OCI-LY7 (cell line): ENCODE measurements at regions not wholly inside any gene's neighbourhood (a gene's known extent, or its start where the extent isn't known, plus 50 kb on each side); places are given as distances from the start of the nearest gene placed in this dataset.

Experiments
- BruUV-seq: library from RNA; stranded (reverse); fragments of 400-500 nt; replicated peaks from 2 replicates; lab custom pipeline; 2021; lab: Mats Ljungman, UMichigan
- CTCF ChIA-PET: fragments of 300-600 bp; sonication (Branson Sonifier 250); formaldehyde crosslinking; loops from one replicate; lab custom pipeline; 2022; ENCODE audit warnings: antibody characterized with exemption; ENCODE audit not compliant: unreplicated experiment; lab: Charles Lee
- POLR2A ChIA-PET: fragments of 300-600 bp; sonication (Branson Sonifier 250); formaldehyde crosslinking; loops from one replicate; lab custom pipeline; 2022; ENCODE audit warnings: antibody characterized with exemption; lab: Charles Lee
- DNase-seq: peaks from one replicate; pipeline ENCODE4 v3.0.0-alpha.2; 2015; ENCODE audit warnings: low spot score
- H2AFZ ChIP-seq: fragments of 200-600 bp; sonication (generic), shearing (Covaris generic); 2 replicates; pipeline ENCODE4 v1.6.1; 2014; ENCODE audit warnings: mild to moderate bottlenecking, antibody characterized with exemption, low read length, moderate library complexity
- H3K27ac ChIP-seq: fragments of 200-600 bp; sonication (generic); 2 replicates; pipeline ENCODE4 v1.5.1; 2014; ENCODE audit warnings: mixed run types, low read depth, mild to moderate bottlenecking, moderate library complexity, low read length, inconsistent platforms; ENCODE audit not compliant: poor library complexity, severe bottlenecking
- H3K36me3 ChIP-seq: fragments of 200-600 bp; sonication (generic); 2 replicates; pipeline ENCODE4 v1.6.1; 2014; ENCODE audit warnings: mild to moderate bottlenecking, antibody characterized with exemption, low read length, moderate library complexity, mixed read lengths; ENCODE audit not compliant: insufficient read depth
- H3K4me1 ChIP-seq: fragments of 200-600 bp; sonication (generic); 2 replicates; pipeline ENCODE4 v1.5.1; 2014; ENCODE audit warnings: mild to moderate bottlenecking, low read length; ENCODE audit not compliant: insufficient read depth, poor library complexity, severe bottlenecking
- H3K4me2 ChIP-seq: fragments of 200-600 bp; sonication (generic); 2 replicates; pipeline ENCODE4 v1.6.1; 2014; ENCODE audit warnings: mild to moderate bottlenecking, low read length
- H3K4me3 ChIP-seq: fragments of 200-600 bp; sonication (generic); 2 replicates; pipeline ENCODE4 v1.5.1; 2014; ENCODE audit warnings: mild to moderate bottlenecking, low read depth, low read length; ENCODE audit not compliant: poor library complexity, severe bottlenecking
- H3K79me2 ChIP-seq: fragments of 200-600 bp; sonication (generic); 2 replicates; pipeline ENCODE4 v1.6.1; 2016; ENCODE audit warnings: low read depth, mild to moderate bottlenecking, low read length, moderate library complexity, mixed read lengths; ENCODE audit not compliant: insufficient read depth
- H3K9me2 ChIP-seq: fragments of 200-600 bp; sonication (generic); 2 replicates; pipeline ENCODE4 v1.6.1; 2016; ENCODE audit warnings: mild to moderate bottlenecking, low read length, mixed read lengths; ENCODE audit not compliant: insufficient read depth
- H3K9me3 ChIP-seq: fragments of 200-600 bp; sonication (generic); 2 replicates; pipeline ENCODE4 v1.6.1; 2014; ENCODE audit warnings: mild to moderate bottlenecking, mixed run types, low read length, mixed read lengths
- H4K20me1 ChIP-seq: fragments of 200-600 bp; sonication (generic); 2 replicates; pipeline ENCODE4 v1.6.1; 2014; ENCODE audit warnings: mild to moderate bottlenecking, antibody characterized with exemption, low read length, moderate library complexity, mixed read lengths; ENCODE audit not compliant: insufficient read depth
- EZH2phosphoT487 ChIP-seq: fragments of 200-600 bp; sonication (generic); IDR thresholded peaks from 2 replicates; pipeline ENCODE4 v1.6.1; 2018; ENCODE audit warnings: low read depth, borderline replicate concordance, mild to moderate bottlenecking, mixed run types, antibody characterized with exemption, low read length, moderate library complexity, mixed read lengths
- intact Hi-C: fragments of 100-400 bp; cut with micrococcal nuclease; formaldehyde crosslinking; loops from one replicate; pipeline ENCODE4 v1.10.0; 2022; ENCODE audit not compliant: unreplicated experiment
- TF ChIP-seq, protein P1 (sequence below): fragments of 200-600 bp; sonication (generic); conservative IDR thresholded peaks from 2 replicates; pipeline ENCODE4 v1.5.1; 2014; ENCODE audit warnings: mild to moderate bottlenecking, antibody characterized with exemption, low read length, moderate library complexity, mixed read lengths

DNA sequence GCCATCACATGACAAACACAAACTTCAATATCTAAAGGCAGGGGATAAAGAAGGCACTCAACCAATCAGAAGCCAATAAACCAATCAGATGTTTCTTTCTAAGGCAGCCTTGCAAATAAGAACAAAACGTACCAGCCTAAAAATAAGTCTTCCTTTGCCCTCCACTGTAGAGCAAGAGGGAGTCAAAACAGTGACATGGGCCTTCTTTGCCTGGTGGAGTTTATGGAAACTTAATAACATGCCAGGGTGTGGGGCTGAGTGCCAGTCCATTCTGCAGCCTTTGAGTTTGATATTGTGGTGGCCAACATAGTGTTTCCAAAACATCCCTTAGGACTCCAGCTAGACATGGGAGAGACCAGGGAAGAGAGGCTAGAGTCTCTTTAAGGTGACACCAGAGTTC lies 126.1 kb upstream of the NECTIN1 start:
- BruUV-seq, result no TSS peak
- H3K79me2 ChIP-seq, result no peaks in the 10 kb centered on the region
- POLR2A ChIA-PET, result interaction anchor here (0.5 kb wide), 1 partner anchor 246 kb away, joined by 3 read pairs; no protein-coding TSS in a partner anchor
- no peaks in the 10 kb centered on the region for H3K4me1 ChIP-seq
- TF ChIP-seq, protein P1, sequence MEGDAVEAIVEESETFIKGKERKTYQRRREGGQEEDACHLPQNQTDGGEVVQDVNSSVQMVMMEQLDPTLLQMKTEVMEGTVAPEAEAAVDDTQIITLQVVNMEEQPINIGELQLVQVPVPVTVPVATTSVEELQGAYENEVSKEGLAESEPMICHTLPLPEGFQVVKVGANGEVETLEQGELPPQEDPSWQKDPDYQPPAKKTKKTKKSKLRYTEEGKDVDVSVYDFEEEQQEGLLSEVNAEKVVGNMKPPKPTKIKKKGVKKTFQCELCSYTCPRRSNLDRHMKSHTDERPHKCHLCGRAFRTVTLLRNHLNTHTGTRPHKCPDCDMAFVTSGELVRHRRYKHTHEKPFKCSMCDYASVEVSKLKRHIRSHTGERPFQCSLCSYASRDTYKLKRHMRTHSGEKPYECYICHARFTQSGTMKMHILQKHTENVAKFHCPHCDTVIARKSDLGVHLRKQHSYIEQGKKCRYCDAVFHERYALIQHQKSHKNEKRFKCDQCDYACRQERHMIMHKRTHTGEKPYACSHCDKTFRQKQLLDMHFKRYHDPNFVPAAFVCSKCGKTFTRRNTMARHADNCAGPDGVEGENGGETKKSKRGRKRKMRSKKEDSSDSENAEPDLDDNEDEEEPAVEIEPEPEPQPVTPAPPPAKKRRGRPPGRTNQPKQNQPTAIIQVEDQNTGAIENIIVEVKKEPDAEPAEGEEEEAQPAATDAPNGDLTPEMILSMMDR, result no peak
- TF ChIP-seq EZH2phosphoT487, result no peak
- H3K27ac ChIP-seq, result no peak overlapping the region
- no peak overlapping the region for H3K4me2 ChIP-seq
- H3K9me2 ChIP-seq, result no peaks in the 10 kb centered on the region
- DNase-seq, result no peak
- H2AFZ ChIP-seq, result no peak overlapping the region
- intact Hi-C loops, result no loop called here
- H4K20me1 ChIP-seq, result no peaks in the 10 kb centered on the region
- H3K36me3 ChIP-seq, result no peaks in the 10 kb centered on the region
- CTCF ChIA-PET, result no interaction called here
- H3K4me3 ChIP-seq, result no peak overlapping the region
- H3K9me3 ChIP-seq, result no peaks in the 10 kb centered on the region

DNA sequence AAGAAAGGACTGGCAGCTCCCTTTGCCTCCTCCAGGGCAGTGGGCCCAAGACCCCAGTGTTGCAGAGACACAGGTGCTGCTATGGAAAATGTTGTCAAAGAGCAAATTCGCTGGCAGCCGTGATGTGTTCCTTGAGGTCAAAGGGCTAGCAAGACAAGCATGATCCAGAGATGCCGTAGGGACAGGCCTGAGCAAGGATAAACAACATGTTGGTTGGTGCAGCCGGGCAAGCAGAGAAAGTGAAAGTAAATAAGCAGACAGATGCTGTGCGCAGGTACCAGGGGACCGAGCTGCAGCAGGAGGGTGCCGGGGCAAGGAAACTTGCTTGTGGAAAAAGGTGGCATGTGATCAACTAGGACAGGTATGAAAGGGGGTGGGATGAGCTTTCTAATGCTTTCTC lies 125.5 kb upstream of the NECTIN1 start:
- no TSS peak for BruUV-seq
- no peaks in the 10 kb centered on the region for H3K9me3 ChIP-seq
- no peaks in the 10 kb centered on the region for H3K36me3 ChIP-seq
- no peaks in the 10 kb centered on the region for H4K20me1 ChIP-seq
- no peak overlapping the region for H3K27ac ChIP-seq
- H3K9me2 ChIP-seq, result no peaks in the 10 kb centered on the region
- no peak overlapping the region for H3K4me3 ChIP-seq
- H2AFZ ChIP-seq, result no peak overlapping the region
- no peaks in the 10 kb centered on the region for H3K4me1 ChIP-seq
- DNase-seq, result no peak
- H3K4me2 ChIP-seq, result 0 out of 2 replicates have a peak overlapping the region, but pooled peaks have one; percentile 13
- no peak for TF ChIP-seq EZH2phosphoT487
- TF ChIP-seq, protein P1, result no peak
- ChIA-PET POLR2A (interaction anchor here (0.5 kb wide), 1 partner anchor 245 kb away, joined by 3 read pairs; no protein-coding TSS in a partner anchor), CTCF (no interaction called here)
- intact Hi-C loops, result no loop called here
- no peaks in the 10 kb centered on the region for H3K79me2 ChIP-seq

DNA sequence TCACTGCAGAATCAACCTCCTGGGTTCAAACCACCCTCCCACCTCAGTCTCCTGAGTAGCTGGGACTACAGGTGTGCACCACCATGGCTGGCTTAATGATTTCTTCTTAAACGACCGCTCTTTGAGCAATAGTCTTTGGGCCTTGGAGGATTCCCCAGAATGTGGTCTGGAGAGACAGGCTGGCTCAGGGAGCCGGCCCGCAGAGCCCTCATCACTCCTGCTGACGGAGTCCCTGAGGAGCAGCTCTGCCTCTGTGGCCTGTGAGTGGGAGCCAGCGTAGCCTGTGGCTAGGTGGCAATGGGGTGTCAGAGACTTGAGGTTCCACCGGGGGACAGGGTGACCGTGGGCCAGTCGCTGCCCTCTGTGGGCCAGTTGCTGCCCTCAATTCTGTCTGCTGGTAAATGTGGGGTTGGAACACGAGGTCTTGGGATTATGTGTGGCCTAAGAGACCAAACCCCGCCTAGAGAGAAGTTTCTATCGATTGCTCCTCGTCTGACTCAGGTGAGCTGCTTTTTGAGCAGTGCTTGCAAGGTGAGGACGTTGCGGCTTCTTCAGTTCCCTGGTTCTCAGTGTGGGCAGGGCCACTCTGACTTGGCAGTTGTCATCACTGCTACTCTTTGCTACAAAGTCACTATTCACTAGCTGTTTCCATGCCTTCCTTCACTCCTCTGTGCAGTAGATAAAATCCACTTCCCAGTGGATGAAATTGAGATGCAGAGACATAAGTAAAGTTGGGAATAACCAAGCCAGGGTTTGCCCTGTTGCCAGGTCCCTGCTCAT lies 124.8 kb upstream of the NECTIN1 start:
- no peaks in the 10 kb centered on the region for H3K9me3 ChIP-seq
- H2AFZ ChIP-seq, result no peak overlapping the region
- H3K79me2 ChIP-seq, result no peaks in the 10 kb centered on the region
- no TSS peak for BruUV-seq
- no peaks in the 10 kb centered on the region for H3K36me3 ChIP-seq
- CTCF ChIA-PET, result no interaction called here
- intact Hi-C loops, result no loop called here
- TF ChIP-seq, protein P1, result no peak
- TF ChIP-seq EZH2phosphoT487, result no peak
- H3K27ac ChIP-seq, result no peak overlapping the region
- POLR2A ChIA-PET, result no interaction called here
- H3K9me2 ChIP-seq, result no peaks in the 10 kb centered on the region
- no peak for DNase-seq
- H3K4me1 ChIP-seq, result no peaks in the 10 kb centered on the region
- H4K20me1 ChIP-seq, result no peaks in the 10 kb centered on the region
- no peak overlapping the region for H3K4me3 ChIP-seq
- H3K4me2 ChIP-seq, result no peak overlapping the region
